IMR-90 (cell line): ENCODE measurements at regions not wholly inside any gene's neighbourhood (a gene's known extent, or its start where the extent isn't known, plus 50 kb on each side); places are given as distances from the start of the nearest gene placed in this dataset.

ENCODE experiments used
- RCOR1 ChIP-seq: IDR thresholded peaks from 2 replicates; pipeline ENCODE4 v1.6.1; 2012; ENCODE audit warnings: mild to moderate bottlenecking, low read length, improper control_type of control experiment; ENCODE audit not compliant: insufficient replicate concordance
- TF ChIP-seq, protein P1 (sequence below): conservative IDR thresholded peaks from 2 replicates; pipeline ENCODE4 v1.5.1; 2012; ENCODE audit warnings: mild to moderate bottlenecking, low read depth, low read length, improper control_type of control experiment

DNA sequence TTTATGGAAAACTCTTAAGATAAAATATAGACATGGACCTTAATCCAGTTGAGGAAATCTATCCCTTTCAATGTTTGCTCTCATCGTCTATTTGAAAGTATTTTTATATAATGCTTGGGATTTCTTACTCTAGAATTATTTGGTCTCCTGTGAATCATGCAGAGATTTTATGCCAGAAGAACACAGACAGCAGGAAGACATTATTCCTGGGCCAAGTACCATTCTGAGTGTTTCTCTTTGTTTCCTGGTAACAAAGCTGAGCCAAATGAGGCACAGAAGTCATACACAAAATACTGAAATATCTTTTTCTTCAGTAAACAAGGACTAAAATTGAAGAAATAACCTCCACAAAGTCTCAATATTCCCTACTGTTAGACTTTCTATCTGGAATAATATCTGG lies 538.2 kb upstream of the EYS start:
- TF ChIP-seq, protein P1, sequence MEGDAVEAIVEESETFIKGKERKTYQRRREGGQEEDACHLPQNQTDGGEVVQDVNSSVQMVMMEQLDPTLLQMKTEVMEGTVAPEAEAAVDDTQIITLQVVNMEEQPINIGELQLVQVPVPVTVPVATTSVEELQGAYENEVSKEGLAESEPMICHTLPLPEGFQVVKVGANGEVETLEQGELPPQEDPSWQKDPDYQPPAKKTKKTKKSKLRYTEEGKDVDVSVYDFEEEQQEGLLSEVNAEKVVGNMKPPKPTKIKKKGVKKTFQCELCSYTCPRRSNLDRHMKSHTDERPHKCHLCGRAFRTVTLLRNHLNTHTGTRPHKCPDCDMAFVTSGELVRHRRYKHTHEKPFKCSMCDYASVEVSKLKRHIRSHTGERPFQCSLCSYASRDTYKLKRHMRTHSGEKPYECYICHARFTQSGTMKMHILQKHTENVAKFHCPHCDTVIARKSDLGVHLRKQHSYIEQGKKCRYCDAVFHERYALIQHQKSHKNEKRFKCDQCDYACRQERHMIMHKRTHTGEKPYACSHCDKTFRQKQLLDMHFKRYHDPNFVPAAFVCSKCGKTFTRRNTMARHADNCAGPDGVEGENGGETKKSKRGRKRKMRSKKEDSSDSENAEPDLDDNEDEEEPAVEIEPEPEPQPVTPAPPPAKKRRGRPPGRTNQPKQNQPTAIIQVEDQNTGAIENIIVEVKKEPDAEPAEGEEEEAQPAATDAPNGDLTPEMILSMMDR, result no peak
- no peak for TF ChIP-seq RCOR1
